Right atrium auricular region (tissue), 2 donors: ENCODE measurements at regions not wholly inside any gene's neighbourhood (a gene's known extent, or its start where the extent isn't known, plus 50 kb on each side); places are given as distances from the start of the nearest gene placed in this dataset.

Source experiments
- DNase-seq: peaks from one replicate; pipeline ENCODE4 v3.0.0-alpha.2; 2019; ENCODE audit warnings: low spot score
- H3K27ac ChIP-seq, 2 donors: fragments of 200-600 bp; sonication (generic); 1 replicate in 1 of 2; 2 replicates in 1 of 2; pipeline ENCODE4 v1.5.1; 2016 to 2019
- H3K27me3 ChIP-seq, 2 donors: fragments of 200-600 bp; sonication (generic); one replicate each; pipeline versions ENCODE4 v1.5.1 to v1.6.0; 2017 to 2019
- H3K36me3 ChIP-seq: fragments of 200-600 bp; sonication (generic); one replicate; pipeline ENCODE4 v1.5.1; 2016
- H3K4me1 ChIP-seq, 2 donors: fragments of 200-600 bp; sonication (generic); one replicate each; pipeline versions ENCODE4 v1.5.1 to v1.6.0; 2017 to 2019
- H3K4me3 ChIP-seq, 2 donors: fragments of 200-600 bp; sonication (generic); 1 replicate in 1 of 2; 2 replicates in 1 of 2; pipeline ENCODE4 v1.5.1; 2017 to 2019; ENCODE audit warnings: mild to moderate bottlenecking in 1 of 2, moderate library complexity in 1 of 2
- H3K9me3 ChIP-seq, 2 donors: fragments of 200-600 bp; sonication (generic); one replicate each; pipeline ENCODE4 v1.5.1; 2019
- TF ChIP-seq, protein P1 (sequence below), 2 donors: fragments of 200-600 bp; sonication (generic); IDR thresholded peaks; one replicate each; pipeline ENCODE4 v1.5.1; 2019; ENCODE audit warnings: antibody characterized with exemption in 2 of 2

DNA sequence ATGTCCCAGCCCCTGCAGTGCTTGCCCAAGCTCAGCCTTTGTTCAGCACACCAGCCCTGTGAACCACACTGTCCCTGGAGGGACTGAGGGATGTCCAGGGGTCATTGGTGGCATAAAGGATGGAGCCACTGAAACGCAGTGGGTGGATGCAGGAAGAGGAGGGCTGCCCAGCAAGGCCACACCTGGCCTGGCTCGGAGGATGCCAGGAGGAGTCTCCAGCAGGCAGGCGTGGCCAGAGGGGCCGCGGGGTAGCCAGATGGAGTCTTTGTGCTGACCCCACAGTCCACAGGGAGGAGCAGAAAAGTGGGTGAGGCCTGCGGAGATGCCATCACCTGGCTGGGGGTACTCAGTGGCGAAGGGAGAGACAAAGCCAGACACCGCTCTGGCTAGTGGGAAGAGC lies 108.5 kb upstream of the C14orf180 start:
- TF ChIP-seq, protein P1, sequence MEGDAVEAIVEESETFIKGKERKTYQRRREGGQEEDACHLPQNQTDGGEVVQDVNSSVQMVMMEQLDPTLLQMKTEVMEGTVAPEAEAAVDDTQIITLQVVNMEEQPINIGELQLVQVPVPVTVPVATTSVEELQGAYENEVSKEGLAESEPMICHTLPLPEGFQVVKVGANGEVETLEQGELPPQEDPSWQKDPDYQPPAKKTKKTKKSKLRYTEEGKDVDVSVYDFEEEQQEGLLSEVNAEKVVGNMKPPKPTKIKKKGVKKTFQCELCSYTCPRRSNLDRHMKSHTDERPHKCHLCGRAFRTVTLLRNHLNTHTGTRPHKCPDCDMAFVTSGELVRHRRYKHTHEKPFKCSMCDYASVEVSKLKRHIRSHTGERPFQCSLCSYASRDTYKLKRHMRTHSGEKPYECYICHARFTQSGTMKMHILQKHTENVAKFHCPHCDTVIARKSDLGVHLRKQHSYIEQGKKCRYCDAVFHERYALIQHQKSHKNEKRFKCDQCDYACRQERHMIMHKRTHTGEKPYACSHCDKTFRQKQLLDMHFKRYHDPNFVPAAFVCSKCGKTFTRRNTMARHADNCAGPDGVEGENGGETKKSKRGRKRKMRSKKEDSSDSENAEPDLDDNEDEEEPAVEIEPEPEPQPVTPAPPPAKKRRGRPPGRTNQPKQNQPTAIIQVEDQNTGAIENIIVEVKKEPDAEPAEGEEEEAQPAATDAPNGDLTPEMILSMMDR (IDR thresholded peaks at IDR 0.05) = no peak
- Histone ChIP-seq H3K27ac (no peak overlapping the region), H3K4me1 (no peaks in the 10 kb centered on the region), H3K4me3 (no peak overlapping the region), H3K36me3 (no peaks in the 10 kb centered on the region), H3K9me3 (no peaks in the 10 kb centered on the region), H3K27me3 (no peaks in the 10 kb centered on the region)
- DNase-seq = no peak

GRCh38 chr14:104472073-104472472 lies 107.5 kb upstream of the C14orf180 start:
- H3K36me3 ChIP-seq = no peaks in the 10 kb centered on the region
- H3K27me3 ChIP-seq = no peaks in the 10 kb centered on the region
- TF ChIP-seq, protein P1 (IDR thresholded peaks at IDR 0.05) = no peak
- no peaks in the 10 kb centered on the region for H3K9me3 ChIP-seq
- H3K27ac ChIP-seq = no peak overlapping the region
- DNase-seq = no peak
- H3K4me1 ChIP-seq = no peaks in the 10 kb centered on the region
- H3K4me3 ChIP-seq = no peak overlapping the region

DNA sequence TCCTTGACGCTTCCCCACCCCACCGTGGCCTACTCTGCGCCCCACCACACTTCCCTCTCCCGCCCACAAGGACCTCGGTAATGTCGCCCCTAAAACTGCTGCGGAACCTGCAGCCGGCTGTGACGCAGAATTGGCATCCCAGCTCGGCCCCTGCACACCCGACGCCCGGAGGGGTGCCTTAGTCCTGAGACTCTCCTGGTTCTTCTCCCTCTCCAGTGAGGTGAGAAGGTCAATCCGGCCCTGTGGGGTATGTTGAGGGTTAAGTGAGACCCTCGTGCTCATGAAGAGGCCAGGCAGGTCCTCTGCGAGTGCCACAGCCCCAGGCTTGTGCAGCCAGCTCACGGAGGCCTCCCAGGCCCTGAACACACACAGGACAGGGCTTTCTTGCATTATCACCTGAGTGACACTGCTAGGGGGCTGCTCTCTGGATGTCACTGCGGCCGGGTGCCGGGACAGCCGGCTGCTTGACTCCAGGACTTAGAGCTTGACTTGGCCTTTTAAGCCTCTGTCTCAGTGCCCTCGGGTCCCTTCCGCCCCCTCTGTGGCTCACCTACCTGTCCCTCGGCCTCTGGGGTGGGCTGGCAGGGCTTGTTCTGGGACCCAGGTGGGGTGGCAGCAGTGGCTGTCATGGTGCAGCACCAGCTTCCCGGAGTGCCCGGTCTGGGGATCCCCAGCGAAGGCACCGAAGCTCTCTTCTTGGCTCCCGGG lies 106.9 kb upstream of the C14orf180 start:
- TF ChIP-seq, protein P1 (IDR thresholded peaks at IDR 0.05) = no peak
- no peaks in the 10 kb centered on the region for H3K27me3 ChIP-seq
- no peaks in the 10 kb centered on the region for H3K9me3 ChIP-seq
- H3K27ac ChIP-seq = no peak overlapping the region
- no peak for DNase-seq
- no peak overlapping the region for H3K4me3 ChIP-seq
- H3K36me3 ChIP-seq = no peaks in the 10 kb centered on the region
- H3K4me1 ChIP-seq = no peaks in the 10 kb centered on the region

DNA sequence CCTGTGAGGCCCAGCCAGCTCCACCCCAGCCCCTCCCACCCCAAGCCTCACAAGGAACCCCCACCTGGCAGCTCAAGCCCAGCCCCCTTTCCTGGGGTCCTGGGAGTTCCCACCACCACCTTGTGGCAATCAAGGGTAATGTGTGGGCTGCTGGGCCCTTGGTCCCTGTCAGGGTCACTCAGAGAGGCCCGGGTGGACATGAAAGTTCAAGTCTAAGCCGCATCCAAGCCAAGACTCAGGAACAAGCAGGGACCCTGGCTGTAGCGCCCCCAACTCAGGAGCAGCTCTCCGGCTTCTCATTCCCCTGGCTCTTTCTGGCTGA lies 106.4 kb upstream of the C14orf180 start:
- no peaks in the 10 kb centered on the region for H3K36me3 ChIP-seq
- DNase-seq = no peak
- TF ChIP-seq, protein P1 (IDR thresholded peaks at IDR 0.05) = no peak
- H3K4me3 ChIP-seq = no peak overlapping the region
- no peaks in the 10 kb centered on the region for H3K4me1 ChIP-seq
- H3K9me3 ChIP-seq = no peaks in the 10 kb centered on the region
- no peak overlapping the region for H3K27ac ChIP-seq
- H3K27me3 ChIP-seq = no peaks in the 10 kb centered on the region

DNA sequence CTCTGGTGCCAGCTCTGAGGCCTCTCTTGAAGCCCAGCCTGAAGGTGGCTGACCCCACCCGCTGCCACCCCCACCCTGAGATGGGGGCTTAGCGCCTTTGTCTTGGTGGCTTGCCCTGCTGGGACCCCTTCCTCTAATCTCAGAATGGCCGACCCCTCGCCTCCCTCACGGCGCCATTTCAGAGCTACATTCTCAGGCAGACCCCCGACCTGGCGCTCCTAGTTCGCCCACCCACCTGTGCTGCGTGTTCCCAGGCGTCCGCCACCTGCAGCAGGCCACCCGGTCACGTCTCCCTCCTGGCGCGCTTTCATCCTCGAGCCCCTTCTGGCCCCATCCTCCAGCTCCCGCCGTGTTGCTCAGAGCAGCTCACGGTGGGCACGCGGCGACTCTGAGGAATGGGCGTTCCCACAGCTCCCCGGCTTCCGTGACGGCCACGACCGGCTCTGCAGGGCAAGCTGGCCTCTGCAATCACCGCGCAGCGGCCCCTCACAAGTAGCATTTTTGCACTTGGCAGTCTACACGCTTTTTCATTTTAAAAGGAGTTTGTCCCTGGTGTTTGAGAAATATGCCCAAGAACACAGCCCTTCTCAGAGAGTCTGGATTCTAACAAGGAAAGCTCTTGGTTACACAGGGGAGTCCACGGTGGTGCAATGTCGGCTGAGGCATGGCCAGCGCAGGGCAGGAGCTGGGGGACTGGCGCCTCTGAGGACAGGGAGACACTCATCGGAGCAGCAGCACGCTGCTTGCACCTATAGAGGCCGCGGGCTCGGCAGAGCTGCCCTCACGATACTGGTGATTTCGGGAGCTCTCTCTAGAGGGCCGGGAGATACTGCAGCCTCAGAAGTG lies 105.7 kb upstream of the C14orf180 start:
- no peaks in the 10 kb centered on the region for H3K27me3 ChIP-seq
- DNase-seq = no peak

More for the DNA sequence above, 105.7 kb upstream of the C14orf180 start:
- Histone ChIP-seq H3K4me3 (no peak overlapping the region), H3K36me3 (no peaks in the 10 kb centered on the region), H3K27ac (no peak overlapping the region), H3K4me1 (no peaks in the 10 kb centered on the region), H3K9me3 (no peaks in the 10 kb centered on the region)
- TF ChIP-seq, protein P1 (IDR thresholded peaks at IDR 0.05) = no peak
